Trophoblast cell (in vitro differentiated cells and primary cell): ENCODE measurements at regions not wholly inside any gene's neighbourhood (a gene's known extent, or its start where the extent isn't known, plus 50 kb on each side); places are given as distances from the start of the nearest gene placed in this dataset.

Experiments used
- DNase-seq, 2 donors: peaks; one replicate each; pipeline ENCODE4 v3.0.0-alpha.2; 2016
- H2AFZ ChIP-seq: 2 replicates; pipeline ENCODE4 v1.6.1; 2013; ENCODE audit warnings: low read length, moderate library complexity, mild to moderate bottlenecking; ENCODE audit not compliant: insufficient read depth, poor library complexity
- H2AK5ac ChIP-seq: 2 replicates; pipeline ENCODE4 v1.6.1; 2013; ENCODE audit warnings: mild to moderate bottlenecking, low read length
- H2BK120ac ChIP-seq: 2 replicates; pipeline ENCODE4 v1.6.1; 2013; ENCODE audit warnings: low read length, mild to moderate bottlenecking, moderate library complexity; ENCODE audit not compliant: insufficient read depth, poor library complexity
- H2BK12ac ChIP-seq: 2 replicates; pipeline ENCODE4 v1.6.1; 2013; ENCODE audit warnings: mild to moderate bottlenecking, low read length, moderate library complexity
- H2BK5ac ChIP-seq: 2 replicates; pipeline ENCODE4 v1.6.1; 2013; ENCODE audit warnings: low read length, low read depth, moderate library complexity, mild to moderate bottlenecking; ENCODE audit not compliant: poor library complexity
- H3K14ac ChIP-seq: 2 replicates; pipeline ENCODE4 v1.6.1; 2013; ENCODE audit warnings: mild to moderate bottlenecking, low read length
- H3K18ac ChIP-seq: 2 replicates; pipeline ENCODE4 v1.6.1; 2013; ENCODE audit warnings: mild to moderate bottlenecking, low read length
- H3K23ac ChIP-seq: 2 replicates; pipeline ENCODE4 v1.6.1; 2013; ENCODE audit warnings: low read length
- H3K27ac ChIP-seq: 2 replicates; pipeline ENCODE4 v1.5.1; 2013; ENCODE audit warnings: low read depth, mild to moderate bottlenecking, inconsistent platforms, low read length, moderate library complexity
- H3K27me3 ChIP-seq: 2 replicates; pipeline ENCODE4 v1.6.1; 2013; ENCODE audit warnings: inconsistent platforms, mild to moderate bottlenecking, low read length, moderate library complexity; ENCODE audit not compliant: insufficient read depth
- H3K36me3 ChIP-seq, 2 experiments: 1 replicate in 1 of 2; 2 replicates in 1 of 2; pipeline ENCODE4 v1.6.1; 2013; ENCODE audit warnings: low read length in 2 of 2, mild to moderate bottlenecking in 2 of 2, moderate library complexity in 1 of 2; ENCODE audit not compliant: insufficient read depth in 2 of 2, control insufficient read depth in 1 of 2
- H3K4ac ChIP-seq: 2 replicates; pipeline ENCODE4 v1.6.1; 2013; ENCODE audit warnings: low read depth, mild to moderate bottlenecking, low read length, moderate library complexity
- H3K4me1 ChIP-seq, 2 experiments: 1 replicate in 1 of 2; 2 replicates in 1 of 2; pipeline ENCODE4 v1.6.1; 2013; ENCODE audit warnings: low read length in 2 of 2, mild to moderate bottlenecking in 2 of 2, moderate library complexity in 1 of 2; ENCODE audit not compliant: insufficient read depth in 2 of 2, control insufficient read depth in 1 of 2
- H3K4me2 ChIP-seq: 2 replicates; pipeline ENCODE4 v1.6.1; 2013; ENCODE audit warnings: inconsistent platforms, mild to moderate bottlenecking, low read length, moderate library complexity
- H3K4me3 ChIP-seq: 2 replicates; pipeline ENCODE4 v1.5.1; 2013; ENCODE audit warnings: mild to moderate bottlenecking, low read depth, low read length, inconsistent platforms
- H3K79me1 ChIP-seq: one replicate; pipeline ENCODE4 v1.6.1; 2013; ENCODE audit warnings: low read length
- H3K79me2 ChIP-seq: 2 replicates; pipeline ENCODE4 v1.6.1; 2013; ENCODE audit warnings: low read length, mild to moderate bottlenecking; ENCODE audit not compliant: control insufficient read depth, insufficient read depth, poor library complexity
- H3K9ac ChIP-seq: 2 replicates; pipeline ENCODE4 v1.6.1; 2013; ENCODE audit warnings: mild to moderate bottlenecking, low read length
- H3K9me3 ChIP-seq: 2 replicates; pipeline ENCODE4 v1.6.1; 2013; ENCODE audit warnings: low read depth, mild to moderate bottlenecking, control low read depth, inconsistent platforms, low read length; ENCODE audit not compliant: insufficient read depth
- H4K12ac ChIP-seq: 2 replicates; pipeline ENCODE4 v1.6.1; 2013; ENCODE audit warnings: low read depth, mild to moderate bottlenecking, low read length, moderate library complexity
- H4K8ac ChIP-seq: 2 replicates; pipeline ENCODE4 v1.6.1; 2013; ENCODE audit warnings: low read depth, mild to moderate bottlenecking, low read length, moderate library complexity
- H4K91ac ChIP-seq: one replicate; pipeline ENCODE4 v1.6.1; 2013; ENCODE audit warnings: low read depth, mild to moderate bottlenecking, low read length, moderate library complexity
- WGBS: extraction: QIAGEN DNeasy Blood & Tissue Kit; methylation state at CpG from one replicate; pipeline ENCODE4 v1.1.7; 2013; ENCODE audit warnings: missing lambda C conversion rate; ENCODE audit not compliant: insufficient read length, insufficient coverage; ENCODE audit errors: extremely low coverage; 5-methylcytosine and 5-hydroxymethylcytosine counted together

DNA sequence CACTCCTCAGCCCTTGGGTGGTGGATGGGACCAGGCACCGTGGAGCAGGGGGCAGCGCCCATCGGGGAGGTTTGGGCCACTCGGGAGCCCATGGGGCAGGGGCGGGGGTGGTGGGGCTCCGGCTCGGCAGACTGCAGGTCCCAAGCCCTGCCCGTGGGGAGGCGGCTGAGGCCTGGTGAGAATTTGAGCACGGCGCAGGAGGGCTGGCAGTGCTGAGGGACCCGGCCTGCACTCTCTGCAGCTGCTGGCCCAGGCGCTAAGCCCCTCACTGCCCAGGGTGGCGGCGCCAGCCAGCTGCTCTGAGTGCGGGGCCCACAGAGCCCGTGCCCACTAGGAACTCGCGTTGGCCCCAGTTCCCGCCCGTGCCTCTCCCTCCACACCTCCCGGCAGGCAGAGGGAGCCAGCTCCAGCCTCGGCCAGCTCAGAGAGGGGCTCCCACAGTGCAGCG, 182.1 kb upstream of the OPRM1 start:
- Histone ChIP-seq H3K18ac (no peak overlapping the region), H3K79me1 (no peaks in the 10 kb centered on the region), H3K9me3 (peaks cover 13% of the 10 kb centered on the region), H2BK12ac (no peak overlapping the region), H3K14ac (no peak overlapping the region), H3K27ac (no peak overlapping the region), H2BK5ac (no peak overlapping the region), H3K9ac (no peak overlapping the region), H3K23ac (no peak overlapping the region), H3K4ac (no peak overlapping the region), H2AFZ (no peak overlapping the region), H3K36me3 (no peaks in the 10 kb centered on the region), H2BK120ac (no peak overlapping the region), H3K4me2 (no peak overlapping the region), H4K91ac (no peak overlapping the region), H3K4me1 (no peaks in the 10 kb centered on the region), H3K4me3 (no peak overlapping the region), H4K12ac (no peak overlapping the region), H2AK5ac (no peak overlapping the region), H3K27me3 (no peaks in the 10 kb centered on the region), H3K79me2 (no peaks in the 10 kb centered on the region), H4K8ac (no peak overlapping the region)
- DNase-seq, result no peak
- WGBS, result no CpG with 5 or more reads among the region's 24 CpGs

- Histone ChIP-seq H4K12ac (no peak overlapping the region), H3K4me3 (no peak overlapping the region), H3K79me2 (no peaks in the 10 kb centered on the region), H3K18ac (no peak overlapping the region), H3K79me1 (no peaks in the 10 kb centered on the region), H3K4me2 (no peak overlapping the region), H3K36me3 (no peaks in the 10 kb centered on the region), H2AFZ (no peak overlapping the region), H2BK120ac (no peak overlapping the region), H2AK5ac (no peak overlapping the region), H3K9me3 (peaks cover 6% of the 10 kb centered on the region), H4K8ac (no peak overlapping the region), H3K4ac (no peak overlapping the region), H2BK5ac (no peak overlapping the region), H3K27ac (no peak overlapping the region), H3K14ac (no peak overlapping the region), H3K23ac (no peak overlapping the region), H3K4me1 (no peaks in the 10 kb centered on the region), H2BK12ac (no peak overlapping the region), H3K9ac (no peak overlapping the region), H3K27me3 (no peaks in the 10 kb centered on the region), H4K91ac (no peak overlapping the region)
- DNase-seq, result no peak
- no CpG with 5 or more reads among the region's 2 CpGs for WGBS
These were observed 186.6 kb upstream of the OPRM1 start for GRCh38 chr6:153852481-153852880.

GRCh38 chr6:153852034-153852433, 187.0 kb upstream of the OPRM1 start:
- H3K4ac ChIP-seq, result no peak overlapping the region
- H2AK5ac ChIP-seq, result no peak overlapping the region
- no peak overlapping the region for H2AFZ ChIP-seq
- H3K27me3 ChIP-seq, result no peaks in the 10 kb centered on the region
- H3K36me3 ChIP-seq, result no peaks in the 10 kb centered on the region
- no peaks in the 10 kb centered on the region for H3K79me2 ChIP-seq
- no peak overlapping the region for H3K27ac ChIP-seq
- no peak overlapping the region for H3K4me3 ChIP-seq
- H3K79me1 ChIP-seq, result no peaks in the 10 kb centered on the region
- no peak for DNase-seq
- H3K4me2 ChIP-seq, result no peak overlapping the region
- no peak overlapping the region for H3K18ac ChIP-seq
- H4K8ac ChIP-seq, result no peak overlapping the region
- H2BK12ac ChIP-seq, result no peak overlapping the region
- no peak overlapping the region for H3K23ac ChIP-seq
- no peak overlapping the region for H4K12ac ChIP-seq
- no peak overlapping the region for H3K14ac ChIP-seq
- H3K4me1 ChIP-seq, result no peaks in the 10 kb centered on the region
- WGBS, result no CpG with 5 or more reads among the region's 3 CpGs
- no peak overlapping the region for H4K91ac ChIP-seq
- no peak overlapping the region for H2BK120ac ChIP-seq
- H3K9me3 ChIP-seq, result peaks cover 3% of the 10 kb centered on the region
- no peak overlapping the region for H3K9ac ChIP-seq
- no peak overlapping the region for H2BK5ac ChIP-seq

DNA sequence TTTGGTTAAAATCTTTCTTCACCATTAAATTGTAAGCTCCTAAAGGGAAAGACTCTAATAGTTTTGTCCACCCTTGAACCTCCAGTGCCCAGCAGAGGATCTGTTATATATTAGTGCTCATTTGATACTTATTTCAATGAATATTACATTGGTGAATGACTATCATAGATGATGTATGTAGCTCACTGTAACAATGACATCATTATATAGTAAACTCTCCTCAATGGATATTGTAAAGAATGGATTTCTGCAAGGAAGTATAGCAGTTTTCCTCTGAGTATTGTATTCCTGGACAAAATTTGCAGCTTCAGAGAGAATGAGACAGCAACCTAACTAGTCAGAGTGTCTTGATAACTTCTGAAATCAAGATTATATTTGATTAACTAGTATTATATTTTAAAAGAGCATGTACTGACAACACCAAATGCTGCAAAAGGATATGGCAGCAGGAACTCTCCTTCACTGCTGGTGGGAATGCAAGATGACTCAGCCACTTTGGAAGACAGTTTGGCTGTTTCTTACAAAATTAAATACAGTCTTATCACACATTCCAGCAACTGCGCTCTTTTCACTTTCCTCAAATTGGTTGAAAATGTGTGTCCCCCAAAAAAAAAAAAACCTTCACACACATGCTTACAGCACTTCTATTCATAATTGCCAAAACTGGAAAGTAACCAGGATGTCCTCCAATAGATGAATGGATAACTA, 189.8 kb upstream of the OPRM1 start:
- no peak for DNase-seq
- H3K27ac ChIP-seq, result no peak overlapping the region
- WGBS, result no CpG with 5 or more reads among the region's 1 CpG

More for the DNA sequence above, 189.8 kb upstream of the OPRM1 start:
- no peak overlapping the region for H3K14ac ChIP-seq
- H3K79me1 ChIP-seq, result no peaks in the 10 kb centered on the region
- no peak overlapping the region for H4K8ac ChIP-seq
- no peak overlapping the region for H2AFZ ChIP-seq
- H3K79me2 ChIP-seq, result no peaks in the 10 kb centered on the region
- no peaks in the 10 kb centered on the region for H3K36me3 ChIP-seq
- no peaks in the 10 kb centered on the region for H3K9me3 ChIP-seq
- no peak overlapping the region for H2AK5ac ChIP-seq
- H2BK5ac ChIP-seq, result no peak overlapping the region
- H3K4me2 ChIP-seq, result no peak overlapping the region
- H2BK120ac ChIP-seq, result no peak overlapping the region
- H3K4ac ChIP-seq, result no peak overlapping the region
- H3K27me3 ChIP-seq, result no peaks in the 10 kb centered on the region
- H2BK12ac ChIP-seq, result no peak overlapping the region
- H3K4me1 ChIP-seq, result no peaks in the 10 kb centered on the region
- H3K9ac ChIP-seq, result no peak overlapping the region
- H4K12ac ChIP-seq, result no peak overlapping the region
- H3K18ac ChIP-seq, result no peak overlapping the region
- no peak overlapping the region for H3K4me3 ChIP-seq
- H4K91ac ChIP-seq, result no peak overlapping the region
- H3K23ac ChIP-seq, result no peak overlapping the region
